ENCODE measurements at regions not wholly inside any gene's neighbourhood (a gene's known extent, or its start where the extent isn't known, plus 50 kb on each side); places are given as distances from the start of the nearest gene placed in this dataset.
A peak's percentile ranks its signal among the peaks of the same experiment; 100 is the strongest.

- DNase-seq (ENCODE audit: low read depth in 3 of 3, low spot score in 2 of 3): no peak
These were observed 151.2 kb upstream of the TNR start for GRCh38 chr1:175894581-175894980.

DNA sequence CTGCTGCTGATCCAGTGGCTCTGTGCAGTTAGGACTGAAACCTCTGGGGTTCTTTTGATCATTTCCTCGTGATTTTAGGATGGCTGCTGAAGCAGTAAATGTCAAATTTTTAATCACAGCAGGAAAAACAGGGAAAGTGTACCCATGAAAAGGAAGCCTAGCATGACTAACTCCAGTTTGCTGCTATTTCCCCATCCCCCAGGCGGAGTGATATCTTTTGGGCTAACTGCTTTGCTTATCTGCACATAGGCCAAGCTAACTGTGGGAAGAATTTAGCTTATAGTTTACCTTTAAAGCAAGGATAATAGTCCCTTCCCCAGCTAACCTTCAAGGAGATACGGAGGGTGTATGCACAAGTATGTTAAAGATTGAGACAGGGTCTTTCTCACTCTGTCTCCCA, 149.8 kb upstream of the TNR start:
- DNase-seq (ENCODE audit: low read depth in 3 of 3, low spot score in 2 of 3): no peak

GRCh38 chr1:175892686-175893085, 149.3 kb upstream of the TNR start:
- no peak for DNase-seq (ENCODE audit: low read depth in 3 of 3, low spot score in 2 of 3)

GRCh38 chr1:175891783-175892309, 148.5 kb upstream of the TNR start:
- DNase-seq (ENCODE audit: low read depth in 3 of 3, low spot score in 2 of 3): no peak

GRCh38 chr1:175890958-175891357, 147.6 kb upstream of the TNR start:
- no peak for DNase-seq (ENCODE audit: low read depth in 3 of 3, low spot score in 2 of 3)

GRCh38 chr1:175889848-175890247, 146.5 kb upstream of the TNR start:
- DNase-seq (ENCODE audit: low read depth in 3 of 3, low spot score in 2 of 3): no peak

DNA sequence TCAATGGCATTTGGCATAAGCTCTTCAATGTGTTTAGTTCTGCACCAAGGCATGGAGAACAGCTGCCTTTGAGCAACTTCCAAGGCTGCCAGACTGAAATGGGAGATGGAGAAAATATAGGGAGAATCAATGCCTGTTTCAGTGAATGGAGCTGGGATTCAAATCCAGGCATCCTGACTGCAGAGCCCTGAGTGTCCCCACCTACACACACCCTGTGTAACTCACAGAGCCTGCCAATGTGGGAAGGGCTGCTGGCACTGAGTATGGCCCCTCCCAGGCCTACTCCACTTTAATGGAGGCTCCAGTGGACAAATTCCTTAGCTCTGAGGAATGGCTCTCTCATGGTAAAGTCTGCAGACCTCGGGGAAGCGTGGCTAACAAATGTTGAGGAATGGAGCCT, 145.6 kb upstream of the TNR start:
- no peak for DNase-seq (ENCODE audit: low read depth in 3 of 3, low spot score in 2 of 3)

DNA sequence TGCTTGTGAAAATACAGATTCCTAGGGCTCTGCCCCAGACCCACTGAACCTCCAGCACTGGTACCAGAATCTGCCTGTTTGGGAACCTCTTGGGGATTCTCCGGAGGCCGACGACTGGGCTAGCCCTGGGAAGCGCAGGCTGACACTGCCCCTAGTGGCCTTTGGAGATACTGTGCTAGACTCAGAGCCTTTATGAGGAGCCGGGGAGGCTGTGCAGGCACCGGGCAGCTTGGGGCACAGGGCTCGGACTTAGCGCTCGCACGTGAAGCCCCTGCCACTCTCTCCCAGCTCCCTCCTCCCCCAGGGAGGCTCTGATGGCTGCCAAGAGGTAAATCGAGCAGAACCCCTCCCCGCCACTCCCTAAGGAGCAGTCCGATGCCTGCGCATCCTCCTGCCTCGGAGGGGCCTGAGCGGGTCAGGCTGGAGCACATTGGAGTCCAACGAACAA, 144.6 kb upstream of the TNR start:
- DNase-seq (ENCODE audit: low read depth in 3 of 3, low spot score in 2 of 3): peak; percentile 16 to 54 (median 51)

- no peak for DNase-seq (ENCODE audit: low read depth in 3 of 3, low spot score in 2 of 3)
These were observed 144.1 kb upstream of the TNR start for GRCh38 chr1:175887521-175887920.

- no peak for DNase-seq (ENCODE audit: low read depth in 3 of 3, low spot score in 2 of 3)
These were observed 141.9 kb upstream of the TNR start for GRCh38 chr1:175885326-175885725.

GRCh38 chr1:175884369-175884768, 141.0 kb upstream of the TNR start:
- DNase-seq (ENCODE audit: low read depth in 3 of 3, low spot score in 2 of 3): no peak

DNA sequence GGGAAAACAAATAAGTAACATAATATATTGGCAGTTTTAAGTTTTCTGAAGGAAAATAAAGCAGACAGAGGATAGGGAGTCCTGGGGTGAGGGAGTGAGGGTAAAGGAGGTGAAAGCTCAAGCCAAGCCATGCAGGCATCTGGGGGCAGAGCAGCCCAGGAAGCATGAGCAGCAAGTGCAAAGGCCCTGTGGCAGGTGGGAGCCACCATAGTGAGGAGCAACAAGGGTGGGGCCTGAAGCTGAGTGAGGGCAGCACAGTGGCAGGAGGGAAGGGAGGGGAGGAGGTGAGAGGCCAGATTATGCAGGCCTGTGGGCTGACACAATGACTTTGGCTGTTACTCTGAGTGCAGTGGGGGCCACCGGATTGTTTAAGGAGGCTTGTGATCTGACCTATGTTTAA, 138.8 kb upstream of the TNR start:
- no peak for DNase-seq (ENCODE audit: low read depth in 3 of 3, low spot score in 2 of 3)

GRCh38 chr1:175881246-175881976, 138.0 kb upstream of the TNR start:
- no peak for DNase-seq (ENCODE audit: low read depth in 3 of 3, low spot score in 2 of 3)

- DNase-seq (ENCODE audit: low read depth in 3 of 3, low spot score in 2 of 3): no peak
These were observed 135.4 kb upstream of the TNR start for GRCh38 chr1:175878775-175879174.

- DNase-seq (ENCODE audit: low read depth in 3 of 3, low spot score in 2 of 3): no peak
These were observed 134.7 kb upstream of the TNR start for GRCh38 chr1:175877939-175878737.

GRCh38 chr1:175875556-175875955, 132.2 kb upstream of the TNR start:
- DNase-seq (ENCODE audit: low read depth in 3 of 3, low spot score in 2 of 3): no peak

- no peak for DNase-seq (ENCODE audit: low read depth in 3 of 3, low spot score in 2 of 3)
These were observed 130.7 kb upstream of the TNR start for GRCh38 chr1:175874081-175874480.

DNA sequence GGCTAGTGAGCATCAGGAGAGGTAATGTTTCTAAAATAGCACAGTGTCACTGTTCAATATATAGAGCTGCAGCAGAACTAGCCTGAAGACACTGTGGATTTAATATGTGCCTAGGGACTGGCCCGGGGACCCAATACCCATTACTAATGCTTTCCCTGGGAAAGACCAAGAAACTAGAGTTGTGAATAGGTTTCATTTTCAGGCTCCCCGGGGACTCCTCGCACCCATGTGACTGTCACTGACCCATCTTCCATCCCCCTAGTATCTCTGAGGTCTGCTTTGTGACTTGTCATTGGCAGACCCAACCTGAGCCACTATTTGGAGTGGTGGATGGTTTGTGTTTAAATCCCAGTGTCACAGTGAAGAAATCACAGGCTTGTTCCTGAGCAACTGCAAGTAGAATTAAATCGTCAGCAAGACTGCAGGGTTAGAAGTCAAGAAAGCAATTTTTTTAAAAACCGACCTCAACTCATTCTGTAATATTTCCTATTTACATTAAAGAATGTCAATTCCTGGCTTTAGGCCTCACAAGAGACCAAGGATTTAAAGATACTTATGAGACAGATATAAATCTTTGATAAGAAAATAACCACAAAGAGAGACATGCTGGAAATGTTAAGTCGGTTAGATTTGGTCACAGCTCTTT, 130.0 kb upstream of the TNR start:
- DNase-seq (ENCODE audit: low read depth in 3 of 3, low spot score in 2 of 3): no peak

DNA sequence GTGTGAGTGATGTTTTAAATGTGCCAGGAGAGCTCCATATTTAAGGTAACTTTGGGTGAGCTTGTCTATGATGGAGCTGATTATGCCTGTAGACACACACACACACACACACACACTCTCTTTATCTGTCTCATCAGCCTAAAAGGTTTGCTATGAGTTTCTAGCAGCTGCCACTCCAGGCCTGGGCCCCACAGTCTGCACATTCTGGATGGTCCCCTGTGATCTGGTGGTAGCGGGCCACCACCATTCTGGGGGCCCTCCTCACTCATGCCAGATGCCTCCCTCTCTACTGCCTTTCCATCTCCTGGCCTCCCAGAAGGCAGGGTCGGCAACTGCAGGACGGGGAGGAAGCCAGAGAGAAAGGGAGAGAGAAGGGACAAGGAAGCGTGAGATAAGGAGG, 129.2 kb upstream of the TNR start:
- no peak for DNase-seq (ENCODE audit: low read depth in 3 of 3, low spot score in 2 of 3)

GRCh38 chr1:175871647-175872046, 128.3 kb upstream of the TNR start:
- no peak for DNase-seq (ENCODE audit: low read depth in 3 of 3, low spot score in 2 of 3)

GRCh38 chr1:175870217-175870616, 126.8 kb upstream of the TNR start:
- DNase-seq (ENCODE audit: low read depth in 3 of 3, low spot score in 2 of 3): no peak

All from right renal cortex interstitium (tissue), 3 donors.